GM12878 (cell line): ENCODE measurements at regions not wholly inside any gene's neighbourhood (a gene's known extent, or its start where the extent isn't known, plus 50 kb on each side); places are given as distances from the start of the nearest gene placed in this dataset.

Experiments
- ATAC-seq: fragments of 200-7000 bp; cut with Tn5 transposase; 3 replicates; pipeline ENCODE4 v1.9.1; 2020; ENCODE audit warnings: mild to moderate bottlenecking, moderate library complexity
- BruUV-seq: library from RNA; stranded (reverse); fragments of 400-500 nt; replicated peaks from 2 replicates; lab custom pipeline; 2021; lab: Mats Ljungman, UMichigan
- CTCF ChIA-PET: fragments of 300-600 bp; sonication (Branson Sonifier 250); formaldehyde crosslinking; extraction: SDS; loops from one replicate; lab custom pipeline; 2021; ENCODE audit warnings: inconsistent platforms; lab: Yijun Ruan, JAX
- POLR2A ChIA-PET: fragments of 350-600 bp; formaldehyde crosslinking; extraction: SDS; loops from one replicate; lab custom pipeline; 2021; ENCODE audit warnings: inconsistent platforms; lab: Charles Lee
- RAD21 ChIA-PET: fragments of 300-600 bp; sonication (Branson Sonifier 250); formaldehyde crosslinking; loops from one replicate; lab custom pipeline; 2023; ENCODE audit warnings: antibody characterized with exemption; ENCODE audit not compliant: unreplicated experiment; lab: Charles Lee
- SMC1A ChIA-PET: fragments of 300-600 bp; sonication (Branson Sonifier 250); formaldehyde crosslinking; loops from one replicate; lab custom pipeline; 2023; ENCODE audit not compliant: unreplicated experiment, uncharacterized antibody; lab: Charles Lee
- DNase-seq: peaks from one replicate; pipeline ENCODE4 v3.0.0-alpha.2; 2011; ENCODE audit warnings: low read depth, low spot score
- FAIRE-seq: peaks from 3 replicates; lab custom pipeline; 2011; peaks lifted over from hg19 to GRCh38; lab: Jason Lieb, UNC
- H2AFZ ChIP-seq: 2 replicates; pipeline ENCODE4 v1.6.0; 2011; ENCODE audit warnings: low read depth, low read length, control low read depth; ENCODE audit not compliant: control insufficient read depth
- H3K27ac ChIP-seq: 2 replicates; pipeline ENCODE4 v1.5.1; 2011; ENCODE audit warnings: control low read depth; ENCODE audit not compliant: control insufficient read depth, insufficient read depth
- H3K27me3 ChIP-seq, 2 experiments: replicated peaks in 1 of 2; 2 replicates each; pipeline versions ENCODE4 v1.6.0 to v1.6.1; 2011; ENCODE audit warnings: low read length in 1 of 2; ENCODE audit not compliant: control insufficient read depth in 2 of 2, insufficient read depth in 2 of 2
- H3K36me3 ChIP-seq, 2 experiments: 2 replicates each; pipeline ENCODE4 v1.5.1; 2011; ENCODE audit warnings: low read length in 1 of 2; ENCODE audit not compliant: control insufficient read depth in 2 of 2, insufficient read depth in 2 of 2
- H3K4me1 ChIP-seq: 2 replicates; pipeline ENCODE4 v1.6.1; 2011; ENCODE audit warnings: mild to moderate bottlenecking, low read length, moderate library complexity, mixed read lengths; ENCODE audit not compliant: control insufficient read depth, insufficient read depth
- H3K4me2 ChIP-seq: 2 replicates; pipeline ENCODE4 v1.6.0; 2011; ENCODE audit warnings: control low read depth; ENCODE audit not compliant: control insufficient read depth, insufficient read depth
- H3K4me3 ChIP-seq: fragments of 200-600 bp; sonication (generic); 2 replicates; pipeline ENCODE4 v1.5.1; 2016
- H3K79me2 ChIP-seq: 2 replicates; pipeline ENCODE4 v1.6.0; 2011; ENCODE audit warnings: low read length; ENCODE audit not compliant: control insufficient read depth, insufficient read depth
- H3K9ac ChIP-seq: 2 replicates; pipeline ENCODE4 v1.8.0; 2011; ENCODE audit warnings: low read length, control low read depth, mixed read lengths; ENCODE audit not compliant: control insufficient read depth, insufficient read depth
- H3K9me3 ChIP-seq: replicated peaks from 3 replicates; pipeline ENCODE4 v1.5.1; 2011; ENCODE audit warnings: mild to moderate bottlenecking, low read length; ENCODE audit not compliant: control insufficient read depth, insufficient read depth
- H4K20me1 ChIP-seq: 2 replicates; pipeline ENCODE4 v1.6.0; 2011; ENCODE audit not compliant: control insufficient read depth, insufficient read depth
- ATF3 ChIP-seq: IDR thresholded peaks from 2 replicates; pipeline ENCODE4 v1.6.1; 2011; ENCODE audit warnings: low read depth, mild to moderate bottlenecking, low read length, moderate library complexity, borderline replicate concordance; ENCODE audit errors: extremely low read depth
- FOXK2 ChIP-seq: fragments of 450-650 bp; IDR thresholded peaks from 2 replicates; pipeline ENCODE4 v1.6.1; 2017; ENCODE audit warnings: mild to moderate bottlenecking, moderate library complexity
- JUND ChIP-seq: IDR thresholded peaks from 2 replicates; pipeline ENCODE4 v1.6.1; 2012; ENCODE audit warnings: low read depth, mild to moderate bottlenecking, low read length, improper control_type of control experiment, moderate library complexity
- SIN3A ChIP-seq: IDR thresholded peaks from 2 replicates; pipeline ENCODE4 v1.6.1; 2012; ENCODE audit warnings: low read depth, low read length, improper control_type of control experiment
- SKIL ChIP-seq: fragments of 450-650 bp; IDR thresholded peaks from 2 replicates; pipeline ENCODE4 v1.6.1; 2017; ENCODE audit warnings: mild to moderate bottlenecking, low read depth, inconsistent platforms; ENCODE audit not compliant: poor library complexity, severe bottlenecking
- SMAD1 ChIP-seq: fragments of 450-650 bp; IDR thresholded peaks from 2 replicates; pipeline ENCODE4 v1.6.1; 2018; ENCODE audit warnings: mild to moderate bottlenecking, low read depth; ENCODE audit not compliant: partially characterized antibody
- ZZZ3 ChIP-seq: IDR thresholded peaks from 2 replicates; pipeline ENCODE4 v1.6.1; 2011; ENCODE audit warnings: low read depth; ENCODE audit not compliant: control insufficient read depth, insufficient read length
- WGBS: methylation state at CpG from one replicate; pipeline ENCODE4 v1.1.6; 2016; ENCODE audit warnings: low lambda C conversion rate; ENCODE audit not compliant: insufficient replicate concordance, insufficient coverage; ENCODE audit errors: missing lambda C conversion rate; 5-methylcytosine and 5-hydroxymethylcytosine counted together
- in situ Hi-C: fragments of 300-500 bp; cut with MboI; formaldehyde crosslinking; loops from 9 replicates; pipeline ENCODE4 v1.14.3; 2018; ENCODE audit warnings: mixed read lengths
- intact Hi-C: fragments of 100-400 bp; cut with micrococcal nuclease; formaldehyde crosslinking; loops from one replicate; pipeline ENCODE4 v1.14.2; 2022; ENCODE audit not compliant: unreplicated experiment

GRCh38 chr6:8578006-8578405 lies 142.7 kb upstream of the SLC35B3 start:
- no peaks in the 10 kb centered on the region for H3K4me1 ChIP-seq
- BruUV-seq, result no TSS peak
- SMC1A ChIA-PET, result no interaction called here

GRCh38 chr6:8574749-8575468 lies 139.6 kb upstream of the SLC35B3 start:
- POLR2A ChIA-PET, result no interaction called here
- intact Hi-C loops (no loop called here), in situ Hi-C loops (no loop called here)
- Histone ChIP-seq H3K4me1 (no peaks in the 10 kb centered on the region), H3K4me3 (no peak overlapping the region), H3K4me2 (no peak overlapping the region), H3K27me3 (no peaks in the 10 kb centered on the region), H3K9ac (no peak overlapping the region), H3K36me3 (no peaks in the 10 kb centered on the region), H3K27ac (no peak overlapping the region), H3K9me3 (no peaks in the 10 kb centered on the region), H3K79me2 (no peaks in the 10 kb centered on the region), H4K20me1 (no peaks in the 10 kb centered on the region), H2AFZ (no peak overlapping the region)
- TF ChIP-seq SKIL (no peak), SIN3A (no peak), ATF3 (no peak), JUND (no peak)
- no TSS peak for BruUV-seq
- RAD21 ChIA-PET, result no interaction called here
- DNase-seq (no peak), ATAC-seq (no peak), FAIRE-seq (no peak)
- WGBS, result 43% methylated on average over 6 of the region's 6 CpGs
- CTCF ChIA-PET, result interaction anchor here (0.9 kb wide), 1 partner anchor 24 kb away, joined by 3 read pairs; no protein-coding TSS in a partner anchor
- SMC1A ChIA-PET, result interaction anchor here (0.6 kb wide), 1 partner anchor 185 kb away, joined by 3 read pairs; no protein-coding TSS in a partner anchor

More at GRCh38 chr6:8578006-8578405, 142.7 kb upstream of the SLC35B3 start:
- DNase-seq (no peak), FAIRE-seq (no peak), ATAC-seq (no peak)
- CTCF ChIA-PET, result no interaction called here
- H4K20me1 ChIP-seq, result no peaks in the 10 kb centered on the region
- RAD21 ChIA-PET, result no interaction called here
- H3K79me2 ChIP-seq, result no peaks in the 10 kb centered on the region
- in situ Hi-C loops (no loop called here), intact Hi-C loops (no loop called here)
- no peak overlapping the region for H2AFZ ChIP-seq
- WGBS, result 0% methylated on average over 1 of the region's 1 CpG
- no peaks in the 10 kb centered on the region for H3K9me3 ChIP-seq
- no peak overlapping the region for H3K4me3 ChIP-seq
- no peak overlapping the region for H3K4me2 ChIP-seq
- no peaks in the 10 kb centered on the region for H3K27me3 ChIP-seq
- TF ChIP-seq FOXK2, result no peak
- TF ChIP-seq ZZZ3, result no peak
- no peak for TF ChIP-seq SMAD1
- TF ChIP-seq, all 136 proteins: peak for 0
- POLR2A ChIA-PET, result no interaction called here
- Histone ChIP-seq H3K27ac (no peak overlapping the region), H3K9ac (no peak overlapping the region), H3K36me3 (no peaks in the 10 kb centered on the region)
